Activated naive CD4-positive, alpha-beta T cell treated with anti-CD3 and anti-CD28 coated beads, Interleukin-2, amount 10 ng/mL, durations not matched to agents 7 days and 5 days (primary cell): ENCODE measurements at regions not wholly inside any gene's neighbourhood (a gene's known extent, or its start where the extent isn't known, plus 50 kb on each side); places are given as distances from the start of the nearest gene placed in this dataset.
"Not testable (repeated sequence)": the region's sequence is repeated elsewhere in the genome, so short reads cannot be mapped to it uniquely, and the experiment has no call there.

ENCODE experiments used
- CTCF ChIA-PET: fragments of 350-600 bp; sonication (Branson Sonifier 250); formaldehyde crosslinking; loops from one replicate; lab custom pipeline; 2021; ENCODE audit warnings: antibody characterized with exemption; lab: Charles Lee
- DNase-seq: peaks from one replicate; pipeline ENCODE4 v3.0.0-alpha.2; 2020
- H3K27ac Mint-ChIP-seq: one replicate; pipeline ENCODE4 v1.8.0; 2021; ENCODE audit warnings: mild to moderate bottlenecking, moderate library complexity, mixed read lengths
- H3K27me3 Mint-ChIP-seq: one replicate; pipeline ENCODE4 v1.8.0; 2021; ENCODE audit warnings: mild to moderate bottlenecking, mixed read lengths
- H3K36me3 Mint-ChIP-seq: one replicate; pipeline ENCODE4 v1.8.0; 2021; ENCODE audit warnings: mixed read lengths
- H3K4me1 Mint-ChIP-seq: one replicate; pipeline ENCODE4 v1.8.0; 2021; ENCODE audit warnings: mixed read lengths
- H3K4me3 Mint-ChIP-seq: one replicate; pipeline ENCODE4 v1.8.0; 2021; ENCODE audit warnings: mild to moderate bottlenecking, moderate library complexity, mixed read lengths
- H3K9me3 Mint-ChIP-seq: one replicate; pipeline ENCODE4 v1.8.0; 2021; ENCODE audit warnings: mixed read lengths

- H3K4me1 Mint-ChIP-seq, H3K27me3 Mint-ChIP-seq, H3K9me3 Mint-ChIP-seq, H3K27ac Mint-ChIP-seq, H3K4me3 Mint-ChIP-seq, CTCF ChIA-PET, DNase-seq, H3K36me3 Mint-ChIP-seq: not testable (repeated sequence)
Measured at GRCh38 chr15:20680257-20680815, 138.7 kb upstream of the GOLGA6L6 start.

GRCh38 chr15:20672470-20672869 is 130.9 kb upstream of the GOLGA6L6 start:
- Mint-ChIP-seq H3K27me3 (no peaks in the 10 kb centered on the region), H3K9me3 (no peaks in the 10 kb centered on the region), H3K4me1 (no peaks in the 10 kb centered on the region), H3K36me3 (no peaks in the 10 kb centered on the region), H3K27ac (no peak overlapping the region), H3K4me3 (no peak overlapping the region)
- CTCF ChIA-PET, result no interaction called here
- no peak for DNase-seq

- no peak for DNase-seq
- no peaks in the 10 kb centered on the region for H3K36me3 Mint-ChIP-seq
- H3K9me3 Mint-ChIP-seq, result no peaks in the 10 kb centered on the region
- no peak overlapping the region for H3K4me3 Mint-ChIP-seq
- no peaks in the 10 kb centered on the region for H3K4me1 Mint-ChIP-seq
- no peak overlapping the region for H3K27ac Mint-ChIP-seq
- CTCF ChIA-PET, result no interaction called here
- no peaks in the 10 kb centered on the region for H3K27me3 Mint-ChIP-seq
Measured at GRCh38 chr15:20671675-20672074, 130.1 kb upstream of the GOLGA6L6 start.

- H3K4me3 Mint-ChIP-seq, H3K36me3 Mint-ChIP-seq, H3K4me1 Mint-ChIP-seq, DNase-seq, H3K27ac Mint-ChIP-seq, H3K9me3 Mint-ChIP-seq, CTCF ChIA-PET, H3K27me3 Mint-ChIP-seq: not testable (repeated sequence)
Measured at GRCh38 chr15:20666410-20666809, 124.8 kb upstream of the GOLGA6L6 start.

GRCh38 chr15:20665653-20666052 is 124.1 kb upstream of the GOLGA6L6 start:
- CTCF ChIA-PET, result no interaction called here
- H3K9me3 Mint-ChIP-seq, result no peaks in the 10 kb centered on the region
- H3K27me3 Mint-ChIP-seq, result no peaks in the 10 kb centered on the region
- no peaks in the 10 kb centered on the region for H3K36me3 Mint-ChIP-seq
- DNase-seq, result no peak
- H3K27ac Mint-ChIP-seq, result no peak overlapping the region
- H3K4me3 Mint-ChIP-seq, result no peak overlapping the region
- H3K4me1 Mint-ChIP-seq, result no peaks in the 10 kb centered on the region

GRCh38 chr15:20659265-20659664 is 117.7 kb upstream of the GOLGA6L6 start:
- H3K4me1 Mint-ChIP-seq, result no peaks in the 10 kb centered on the region
- H3K4me3 Mint-ChIP-seq, result no peak overlapping the region
- no peaks in the 10 kb centered on the region for H3K9me3 Mint-ChIP-seq
- CTCF ChIA-PET, result no interaction called here
- no peak overlapping the region for H3K27ac Mint-ChIP-seq
- no peaks in the 10 kb centered on the region for H3K27me3 Mint-ChIP-seq
- DNase-seq, result no peak
- H3K36me3 Mint-ChIP-seq, result no peaks in the 10 kb centered on the region

GRCh38 chr15:20658024-20658423 is 116.4 kb upstream of the GOLGA6L6 start:
- H3K27me3 Mint-ChIP-seq, result no peaks in the 10 kb centered on the region
- H3K4me3 Mint-ChIP-seq, result no peak overlapping the region
- no peaks in the 10 kb centered on the region for H3K4me1 Mint-ChIP-seq
- H3K27ac Mint-ChIP-seq, result no peak overlapping the region
- DNase-seq, result no peak
- CTCF ChIA-PET, result no interaction called here
- H3K36me3 Mint-ChIP-seq, result no peaks in the 10 kb centered on the region
- H3K9me3 Mint-ChIP-seq, result no peaks in the 10 kb centered on the region

- CTCF ChIA-PET, result no interaction called here
- Mint-ChIP-seq H3K4me1 (no peaks in the 10 kb centered on the region), H3K4me3 (no peak overlapping the region)
Measured at GRCh38 chr15:20657084-20657483, 115.5 kb upstream of the GOLGA6L6 start.

GRCh38 chr15:20652914-20653313 is 111.3 kb upstream of the GOLGA6L6 start:
- no peak for DNase-seq
- H3K27ac Mint-ChIP-seq, result no peak overlapping the region
- H3K9me3 Mint-ChIP-seq, result no peaks in the 10 kb centered on the region
- no peak overlapping the region for H3K4me3 Mint-ChIP-seq
- H3K4me1 Mint-ChIP-seq, result no peaks in the 10 kb centered on the region
- CTCF ChIA-PET, result no interaction called here
- no peaks in the 10 kb centered on the region for H3K27me3 Mint-ChIP-seq
- H3K36me3 Mint-ChIP-seq, result no peaks in the 10 kb centered on the region

More at GRCh38 chr15:20657084-20657483, 115.5 kb upstream of the GOLGA6L6 start:
- Mint-ChIP-seq H3K36me3 (no peaks in the 10 kb centered on the region), H3K27ac (no peak overlapping the region), H3K9me3 (no peaks in the 10 kb centered on the region), H3K27me3 (no peaks in the 10 kb centered on the region)
- DNase-seq, result no peak

GRCh38 chr15:20648402-20648975 is 106.9 kb upstream of the GOLGA6L6 start:
- CTCF ChIA-PET, H3K4me3 Mint-ChIP-seq, H3K36me3 Mint-ChIP-seq, H3K4me1 Mint-ChIP-seq, DNase-seq, H3K9me3 Mint-ChIP-seq, H3K27me3 Mint-ChIP-seq, H3K27ac Mint-ChIP-seq: not testable (repeated sequence)

- Mint-ChIP-seq H3K36me3 (no peaks in the 10 kb centered on the region), H3K4me3 (no peak overlapping the region), H3K4me1 (no peaks in the 10 kb centered on the region), H3K27me3 (peaks cover 4% of the 10 kb centered on the region), H3K9me3 (no peaks in the 10 kb centered on the region), H3K27ac (no peak overlapping the region)
- CTCF ChIA-PET, result interaction anchor here (0.8 kb wide), 1 partner anchor 637 kb away, joined by 3 read pairs; no protein-coding TSS in a partner anchor
- DNase-seq, result no peak
Measured at GRCh38 chr15:20646529-20647142, 105.0 kb upstream of the GOLGA6L6 start.

GRCh38 chr15:20645956-20646355 is 104.4 kb upstream of the GOLGA6L6 start:
- Mint-ChIP-seq H3K36me3 (no peaks in the 10 kb centered on the region), H3K4me3 (no peak overlapping the region), H3K4me1 (no peaks in the 10 kb centered on the region), H3K27ac (no peak overlapping the region), H3K9me3 (no peaks in the 10 kb centered on the region), H3K27me3 (peaks cover 4% of the 10 kb centered on the region)
- DNase-seq, result peak; percentile 65
- CTCF ChIA-PET, result interaction anchor here (0.8 kb wide), 1 partner anchor 638 kb away, joined by 3 read pairs; no protein-coding TSS in a partner anchor

- DNase-seq, result no peak
- Mint-ChIP-seq H3K27ac (no peak overlapping the region), H3K36me3 (no peaks in the 10 kb centered on the region), H3K9me3 (no peaks in the 10 kb centered on the region), H3K4me1 (no peaks in the 10 kb centered on the region), H3K4me3 (no peak overlapping the region), H3K27me3 (peaks cover 4% of the 10 kb centered on the region)
- CTCF ChIA-PET, result no interaction called here
Measured at GRCh38 chr15:20644896-20645295, 103.3 kb upstream of the GOLGA6L6 start.

GRCh38 chr15:20643829-20644425 is 102.3 kb upstream of the GOLGA6L6 start:
- DNase-seq, result no peak
- Mint-ChIP-seq H3K36me3 (no peaks in the 10 kb centered on the region), H3K27me3 (peaks cover 4% of the 10 kb centered on the region), H3K9me3 (no peaks in the 10 kb centered on the region), H3K4me3 (no peak overlapping the region), H3K27ac (no peak overlapping the region), H3K4me1 (no peaks in the 10 kb centered on the region)
- CTCF ChIA-PET, result no interaction called here
